SK-N-SH (cell line): ENCODE measurements at regions not wholly inside any gene's neighbourhood (a gene's known extent, or its start where the extent isn't known, plus 50 kb on each side); places are given as distances from the start of the nearest gene placed in this dataset.

Experiments
- CTCF ChIA-PET: fragments of 300-600, 350-600 bp; formaldehyde crosslinking; extraction: SDS; loops from one replicate; lab custom pipeline; 2021; lab: Yijun Ruan, JAX
- POLR2A ChIA-PET: fragments of 350-600 bp; sonication (Branson Sonifier 250); formaldehyde crosslinking; extraction: SDS; loops from one replicate; lab custom pipeline; 2020; ENCODE audit warnings: antibody characterized with exemption, inconsistent platforms; lab: Yijun Ruan, JAX
- DNase-seq: peaks from one replicate; pipeline ENCODE4 v3.0.0; 2012
- H2AFZ ChIP-seq: fragments of 200-600 bp; sonication (generic); 2 replicates; pipeline ENCODE4 v1.8.1; 2016; ENCODE audit warnings: antibody characterized with exemption, mild to moderate bottlenecking, low read depth
- H3F3A ChIP-seq: fragments of 200-600 bp; sonication (generic); replicated peaks from 2 replicates; pipeline ENCODE3; 2016; ENCODE audit warnings: antibody characterized with exemption, mild to moderate bottlenecking; ENCODE audit not compliant: insufficient read depth
- H3K27ac ChIP-seq, 2 experiments: fragments of 200-500 bp in 1 of 2; fragments of 200-600 bp in 1 of 2; sonication (Bioruptor generic) in 1 of 2; sonication (generic), shearing (Covaris generic) in 1 of 2; 2 replicates each; pipeline versions ENCODE4 v1.5.1 to v1.6.1; 2014 to 2016; ENCODE audit warnings: low read depth in 2 of 2, inconsistent platforms in 1 of 2, low read length in 1 of 2, mild to moderate bottlenecking in 1 of 2, mixed read lengths in 1 of 2
- H3K27me3 ChIP-seq: fragments of 200-600 bp; sonication (generic), shearing (Covaris generic); 2 replicates; pipeline ENCODE4 v1.6.1; 2016; ENCODE audit warnings: mixed run types; ENCODE audit not compliant: insufficient read depth
- H3K36me3 ChIP-seq, 2 experiments: fragments of 200-500 bp in 1 of 2; fragments of 200-600 bp in 1 of 2; sonication (Bioruptor generic) in 1 of 2; sonication (generic) in 1 of 2; replicated peaks in 1 of 2; 2 replicates each; pipeline versions ENCODE3 to v1.5.1; 2014 to 2016; ENCODE audit warnings: low read length in 1 of 2, mild to moderate bottlenecking in 1 of 2; ENCODE audit not compliant: insufficient read depth in 2 of 2, control insufficient read depth in 1 of 2
- H3K4me1 ChIP-seq, 2 experiments: fragments of 200-500 bp in 1 of 2; fragments of 200-600 bp in 1 of 2; sonication (Bioruptor generic) in 1 of 2; sonication (generic), shearing (Covaris generic) in 1 of 2; 2 replicates each; pipeline versions ENCODE4 v1.5.1 to v1.6.1; 2014 to 2016; ENCODE audit warnings: low read depth in 1 of 2, low read length in 1 of 2, mixed run types in 1 of 2; ENCODE audit not compliant: insufficient read depth in 2 of 2, control insufficient read depth in 1 of 2
- H3K4me2 ChIP-seq: fragments of 200-600 bp; sonication (generic), shearing (Covaris generic); 2 replicates; pipeline ENCODE4 v1.6.1; 2017; ENCODE audit warnings: mixed run types
- H3K4me3 ChIP-seq, 2 experiments: fragments of 200-500 bp in 1 of 2; fragments of 200-600 bp in 1 of 2; sonication (Bioruptor generic) in 1 of 2; sonication (generic), shearing (Covaris generic) in 1 of 2; 2 replicates each; pipeline versions ENCODE4 v1.5.1 to v1.8.1; 2014 to 2016; ENCODE audit warnings: low read depth in 2 of 2, inconsistent platforms in 1 of 2, low read length in 1 of 2, mild to moderate bottlenecking in 1 of 2, mixed read lengths in 1 of 2, moderate library complexity in 1 of 2
- H3K79me2 ChIP-seq: fragments of 200-600 bp; sonication (generic); 2 replicates; pipeline ENCODE4 v1.8.1; 2017; ENCODE audit warnings: mild to moderate bottlenecking; ENCODE audit not compliant: insufficient read depth
- H3K9ac ChIP-seq: fragments of 200-600 bp; sonication (generic); 2 replicates; pipeline ENCODE4 v1.6.1; 2017; ENCODE audit warnings: mixed run types
- H3K9me2 ChIP-seq: fragments of 200-600 bp; sonication (generic); 2 replicates; pipeline ENCODE4 v1.6.1; 2017; ENCODE audit warnings: mixed run types
- H3K9me3 ChIP-seq: fragments of 200-600 bp; sonication (generic); 2 replicates; pipeline ENCODE4 v1.6.1; 2017; ENCODE audit warnings: mixed run types, mild to moderate bottlenecking, moderate library complexity
- H4K20me1 ChIP-seq: fragments of 200-600 bp; sonication (generic); 2 replicates; pipeline ENCODE4 v1.6.1; 2017; ENCODE audit warnings: mild to moderate bottlenecking, mixed run types; ENCODE audit not compliant: insufficient read depth
- EP300 ChIP-seq, 2 experiments: IDR thresholded peaks; 2 replicates each; pipeline versions ENCODE4 v1.4.0 to v1.6.1; 2012; ENCODE audit warnings: borderline replicate concordance in 1 of 2, low read depth in 1 of 2, low read length in 1 of 2
- EZH2phosphoT487 ChIP-seq: fragments of 200-600 bp; sonication (generic); IDR thresholded peaks from 2 replicates; pipeline ENCODE4 v1.6.1; 2017; ENCODE audit warnings: low read depth, mixed run types, mild to moderate bottlenecking, antibody characterized with exemption, moderate library complexity, borderline replicate concordance
- FOXJ3 ChIP-seq: sonication (generic); formaldehyde crosslinking; IDR thresholded peaks from 2 replicates; pipeline ENCODE4 v1.5.1; 2020; ENCODE audit warnings: mild to moderate bottlenecking, missing genetic modification reagents
- MEF2A ChIP-seq: IDR thresholded peaks from 2 replicates; pipeline ENCODE4 v1.4.0; 2012; ENCODE audit warnings: low read depth, borderline replicate concordance
- RCOR1 ChIP-seq: fragments of 150-350 bp; IDR thresholded peaks from 2 replicates; pipeline ENCODE4 v1.6.1; 2017; ENCODE audit warnings: antibody characterized with exemption, low read length
- TAF1 ChIP-seq: IDR thresholded peaks from 2 replicates; pipeline ENCODE4 v1.6.1; 2012; ENCODE audit warnings: low read depth, mild to moderate bottlenecking, low read length, moderate library complexity, borderline replicate concordance
- TCF12 ChIP-seq: IDR thresholded peaks from 2 replicates; pipeline ENCODE4 v1.4.0; 2012
- YY1 ChIP-seq: IDR thresholded peaks from 2 replicates; pipeline ENCODE4 v1.4.0; 2012; ENCODE audit warnings: low read depth, mild to moderate bottlenecking
- WGBS: methylation state at CpG from one replicate; pipeline ENCODE4 v1.1.6; 2017; ENCODE audit warnings: low lambda C conversion rate; 5-methylcytosine and 5-hydroxymethylcytosine counted together
- TF ChIP-seq, protein P1 (sequence below): IDR thresholded peaks from 2 replicates; pipeline ENCODE4; 2012
- TF ChIP-seq, protein P2 (sequence below): IDR thresholded peaks from 2 replicates; pipeline ENCODE4 v1.6.1; 2012; ENCODE audit warnings: mild to moderate bottlenecking, low read depth, low read length, moderate library complexity
- TF ChIP-seq, protein P3 (sequence below): fragments of 150-350 bp; IDR thresholded peaks from 2 replicates; pipeline ENCODE4 v1.6.1; 2016; ENCODE audit warnings: mild to moderate bottlenecking, low read depth, low read length
- TF ChIP-seq, protein P4 (sequence below): IDR thresholded peaks from 2 replicates; pipeline ENCODE4 v1.4.0; 2012; ENCODE audit warnings: low read depth

DNA sequence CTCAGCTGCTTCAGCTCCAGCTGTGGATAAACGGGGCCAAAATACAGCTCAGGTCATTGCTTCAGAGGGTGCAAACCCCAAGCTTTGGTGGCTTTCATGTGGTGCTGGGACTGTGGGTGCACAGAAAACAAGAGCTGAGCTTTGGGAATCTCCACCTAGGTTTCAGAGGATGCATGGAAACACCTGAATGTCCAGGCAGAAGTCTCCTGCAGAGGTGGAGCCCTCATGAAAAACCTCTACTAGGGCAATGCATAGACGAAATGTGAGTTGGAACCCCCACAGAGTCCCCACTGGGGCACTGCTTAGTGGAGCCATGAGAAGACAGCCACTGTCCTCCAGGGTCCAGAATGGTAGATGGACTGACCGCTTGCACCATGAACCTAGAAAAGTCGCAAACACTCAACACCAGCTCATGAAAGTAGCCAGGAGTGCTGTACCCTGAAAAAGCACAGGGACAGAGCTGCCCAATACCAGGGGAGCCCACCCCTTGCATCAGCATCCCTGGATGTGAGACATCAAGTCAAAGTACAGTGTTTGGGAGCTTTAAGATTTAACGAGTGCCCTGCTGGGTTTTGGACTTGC, 147.9 kb upstream of the SOX11 start (continued):
- no peak for TF ChIP-seq RCOR1
- TF ChIP-seq TCF12 = no peak
- TF ChIP-seq, protein P1, sequence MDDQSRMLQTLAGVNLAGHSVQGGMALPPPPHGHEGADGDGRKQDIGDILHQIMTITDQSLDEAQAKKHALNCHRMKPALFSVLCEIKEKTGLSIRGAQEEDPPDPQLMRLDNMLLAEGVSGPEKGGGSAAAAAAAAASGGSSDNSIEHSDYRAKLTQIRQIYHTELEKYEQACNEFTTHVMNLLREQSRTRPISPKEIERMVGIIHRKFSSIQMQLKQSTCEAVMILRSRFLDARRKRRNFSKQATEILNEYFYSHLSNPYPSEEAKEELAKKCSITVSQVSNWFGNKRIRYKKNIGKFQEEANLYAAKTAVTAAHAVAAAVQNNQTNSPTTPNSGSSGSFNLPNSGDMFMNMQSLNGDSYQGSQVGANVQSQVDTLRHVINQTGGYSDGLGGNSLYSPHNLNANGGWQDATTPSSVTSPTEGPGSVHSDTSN = no peak
- TF ChIP-seq EZH2phosphoT487 = no peak

DNA sequence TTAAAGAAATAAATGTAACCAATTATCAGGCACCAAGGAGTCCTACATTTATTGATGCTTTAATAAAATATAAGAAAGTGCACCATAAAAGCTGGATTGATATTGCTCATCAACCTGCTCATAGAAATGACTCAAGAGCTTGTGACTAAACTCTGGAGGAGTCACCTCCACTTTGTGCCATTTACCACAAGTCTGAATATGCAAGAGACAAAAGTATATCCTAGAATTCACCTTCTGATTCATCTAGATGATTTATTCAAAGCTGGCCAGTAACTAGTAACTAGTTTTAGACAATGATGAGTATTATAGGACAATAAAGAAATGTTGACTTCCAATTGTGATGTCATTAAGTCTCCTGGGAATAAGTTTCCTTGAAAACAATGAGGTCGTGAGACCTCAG, 146.0 kb upstream of the SOX11 start:
- Histone ChIP-seq H3K4me2 (no peak overlapping the region), H3K36me3 (no peaks in the 10 kb centered on the region), H2AFZ (no peak overlapping the region), H3F3A (no peaks in the 10 kb centered on the region), H3K27me3 (no peaks in the 10 kb centered on the region), H3K4me1 (peaks cover 0 to under 1% of the 10 kb centered on the region in 2 experiments; a peak in 2 of 4 replicates), H3K79me2 (no peaks in the 10 kb centered on the region), H3K9ac (no peak overlapping the region), H3K4me3 (no peak overlapping the region), H3K9me2 (no peaks in the 10 kb centered on the region), H3K9me3 (no peaks in the 10 kb centered on the region), H4K20me1 (no peaks in the 10 kb centered on the region), H3K27ac (no peak overlapping the region)
- ChIA-PET CTCF (no interaction called here), POLR2A (no interaction called here)
- TF ChIP-seq EZH2phosphoT487 (no peak), TAF1 (no peak), EP300 (IDR thresholded peaks at IDR 0.05; ENCODE audit: borderline replicate concordance in 1 of 2, low read depth in 1 of 2, low read length in 1 of 2) (no peak)
- TF ChIP-seq, protein P2, sequence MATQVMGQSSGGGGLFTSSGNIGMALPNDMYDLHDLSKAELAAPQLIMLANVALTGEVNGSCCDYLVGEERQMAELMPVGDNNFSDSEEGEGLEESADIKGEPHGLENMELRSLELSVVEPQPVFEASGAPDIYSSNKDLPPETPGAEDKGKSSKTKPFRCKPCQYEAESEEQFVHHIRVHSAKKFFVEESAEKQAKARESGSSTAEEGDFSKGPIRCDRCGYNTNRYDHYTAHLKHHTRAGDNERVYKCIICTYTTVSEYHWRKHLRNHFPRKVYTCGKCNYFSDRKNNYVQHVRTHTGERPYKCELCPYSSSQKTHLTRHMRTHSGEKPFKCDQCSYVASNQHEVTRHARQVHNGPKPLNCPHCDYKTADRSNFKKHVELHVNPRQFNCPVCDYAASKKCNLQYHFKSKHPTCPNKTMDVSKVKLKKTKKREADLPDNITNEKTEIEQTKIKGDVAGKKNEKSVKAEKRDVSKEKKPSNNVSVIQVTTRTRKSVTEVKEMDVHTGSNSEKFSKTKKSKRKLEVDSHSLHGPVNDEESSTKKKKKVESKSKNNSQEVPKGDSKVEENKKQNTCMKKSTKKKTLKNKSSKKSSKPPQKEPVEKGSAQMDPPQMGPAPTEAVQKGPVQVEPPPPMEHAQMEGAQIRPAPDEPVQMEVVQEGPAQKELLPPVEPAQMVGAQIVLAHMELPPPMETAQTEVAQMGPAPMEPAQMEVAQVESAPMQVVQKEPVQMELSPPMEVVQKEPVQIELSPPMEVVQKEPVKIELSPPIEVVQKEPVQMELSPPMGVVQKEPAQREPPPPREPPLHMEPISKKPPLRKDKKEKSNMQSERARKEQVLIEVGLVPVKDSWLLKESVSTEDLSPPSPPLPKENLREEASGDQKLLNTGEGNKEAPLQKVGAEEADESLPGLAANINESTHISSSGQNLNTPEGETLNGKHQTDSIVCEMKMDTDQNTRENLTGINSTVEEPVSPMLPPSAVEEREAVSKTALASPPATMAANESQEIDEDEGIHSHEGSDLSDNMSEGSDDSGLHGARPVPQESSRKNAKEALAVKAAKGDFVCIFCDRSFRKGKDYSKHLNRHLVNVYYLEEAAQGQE = no peak
- no peak for DNase-seq
- 22% methylated on average over 1 of the region's 1 CpG for WGBS

DNA sequence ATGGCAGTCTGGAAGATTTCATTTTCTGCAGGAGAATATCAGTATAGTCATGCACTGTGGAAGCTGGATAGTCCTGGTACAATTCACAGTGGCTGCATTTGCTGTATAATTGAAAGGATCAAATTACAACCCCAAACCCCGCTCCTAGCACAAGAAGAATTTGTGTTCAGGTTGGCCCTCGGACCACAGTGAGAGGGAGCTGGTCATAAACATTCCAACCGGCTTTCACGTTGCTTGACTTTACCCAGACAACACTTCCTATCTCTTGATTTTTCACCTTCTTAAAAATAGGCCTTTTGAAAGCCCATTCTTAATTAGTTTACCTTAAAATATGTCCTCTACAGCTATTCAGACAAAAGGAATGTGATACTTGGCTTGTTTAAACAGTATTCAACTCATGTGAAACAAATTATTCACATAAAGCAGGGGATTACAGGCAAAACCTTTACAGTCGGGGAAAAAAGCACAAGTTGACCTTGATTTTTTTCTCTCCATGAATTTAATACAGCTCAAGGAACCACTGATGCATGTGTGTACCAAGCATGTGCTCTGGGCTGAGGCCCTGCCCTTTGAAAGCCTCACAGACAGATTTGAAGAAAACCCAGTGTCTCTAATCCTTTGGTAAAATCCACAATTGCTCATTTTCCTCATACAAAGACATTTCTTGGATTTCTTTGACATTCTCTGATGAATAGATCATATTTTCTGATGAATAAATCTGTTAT, 143.0 kb upstream of the SOX11 start:
- Histone ChIP-seq H3K9me2 (no peaks in the 10 kb centered on the region), H3K4me3 (no peak overlapping the region), H3K27me3 (no peaks in the 10 kb centered on the region), H3K27ac (no peak overlapping the region), H3K79me2 (no peaks in the 10 kb centered on the region), H3K4me2 (no peak overlapping the region), H3K4me1 (no peaks in the 10 kb centered on the region; a peak in 1 of 4 replicates), H3F3A (no peaks in the 10 kb centered on the region), H3K9ac (no peak overlapping the region), H2AFZ (no peak overlapping the region), H4K20me1 (no peaks in the 10 kb centered on the region), H3K36me3 (no peaks in the 10 kb centered on the region), H3K9me3 (no peaks in the 10 kb centered on the region)
- no peak for DNase-seq
- WGBS = 23% methylated on average over 5 of the region's 5 CpGs
- POLR2A ChIA-PET = no interaction called here
- CTCF ChIA-PET = interaction anchor here (1.0 to 1.4 kb wide), 2 partner anchors 18 to 141 kb away, joined by 3 read pairs; no protein-coding TSS in a partner anchor
- no peak for TF ChIP-seq YY1
- TF ChIP-seq, protein P3, sequence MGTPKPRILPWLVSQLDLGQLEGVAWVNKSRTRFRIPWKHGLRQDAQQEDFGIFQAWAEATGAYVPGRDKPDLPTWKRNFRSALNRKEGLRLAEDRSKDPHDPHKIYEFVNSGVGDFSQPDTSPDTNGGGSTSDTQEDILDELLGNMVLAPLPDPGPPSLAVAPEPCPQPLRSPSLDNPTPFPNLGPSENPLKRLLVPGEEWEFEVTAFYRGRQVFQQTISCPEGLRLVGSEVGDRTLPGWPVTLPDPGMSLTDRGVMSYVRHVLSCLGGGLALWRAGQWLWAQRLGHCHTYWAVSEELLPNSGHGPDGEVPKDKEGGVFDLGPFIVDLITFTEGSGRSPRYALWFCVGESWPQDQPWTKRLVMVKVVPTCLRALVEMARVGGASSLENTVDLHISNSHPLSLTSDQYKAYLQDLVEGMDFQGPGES = no peak
- TF ChIP-seq FOXJ3 (CRISPR knock-in tag) = no peak
- TF ChIP-seq, protein P2 = no peak
- TF ChIP-seq MEF2A = no peak
- TF ChIP-seq, protein P4, sequence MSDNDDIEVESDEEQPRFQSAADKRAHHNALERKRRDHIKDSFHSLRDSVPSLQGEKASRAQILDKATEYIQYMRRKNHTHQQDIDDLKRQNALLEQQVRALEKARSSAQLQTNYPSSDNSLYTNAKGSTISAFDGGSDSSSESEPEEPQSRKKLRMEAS = no peak
- TF ChIP-seq EP300 (IDR thresholded peaks at IDR 0.05; ENCODE audit: borderline replicate concordance in 1 of 2, low read depth in 1 of 2, low read length in 1 of 2) = no peak
- TF ChIP-seq TAF1 = no peak
